ENCODE measurements at regions not wholly inside any gene's neighbourhood (a gene's known extent, or its start where the extent isn't known, plus 50 kb on each side); places are given as distances from the start of the nearest gene placed in this dataset.

DNA sequence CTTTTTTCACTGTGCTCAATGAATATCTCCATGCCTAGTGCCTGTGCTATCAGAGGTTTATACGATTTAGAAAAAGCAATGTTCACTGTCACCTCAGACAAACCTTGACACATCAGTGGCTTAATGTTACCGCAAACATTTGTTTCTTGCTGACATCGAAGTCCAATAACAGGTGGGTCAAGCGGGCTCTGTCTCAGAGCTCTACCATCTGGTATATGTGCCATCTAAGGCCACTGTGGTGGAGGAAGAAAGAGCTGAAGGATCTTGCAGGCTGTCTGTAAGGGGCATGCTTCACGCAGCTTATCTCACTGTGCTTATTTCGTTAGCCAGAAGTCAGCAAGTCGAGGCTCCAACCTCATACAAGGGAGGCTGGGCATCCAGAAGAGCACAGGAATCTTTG, 189.5 kb upstream of the NTF3 start:
- TF ChIP-seq, protein P1, sequence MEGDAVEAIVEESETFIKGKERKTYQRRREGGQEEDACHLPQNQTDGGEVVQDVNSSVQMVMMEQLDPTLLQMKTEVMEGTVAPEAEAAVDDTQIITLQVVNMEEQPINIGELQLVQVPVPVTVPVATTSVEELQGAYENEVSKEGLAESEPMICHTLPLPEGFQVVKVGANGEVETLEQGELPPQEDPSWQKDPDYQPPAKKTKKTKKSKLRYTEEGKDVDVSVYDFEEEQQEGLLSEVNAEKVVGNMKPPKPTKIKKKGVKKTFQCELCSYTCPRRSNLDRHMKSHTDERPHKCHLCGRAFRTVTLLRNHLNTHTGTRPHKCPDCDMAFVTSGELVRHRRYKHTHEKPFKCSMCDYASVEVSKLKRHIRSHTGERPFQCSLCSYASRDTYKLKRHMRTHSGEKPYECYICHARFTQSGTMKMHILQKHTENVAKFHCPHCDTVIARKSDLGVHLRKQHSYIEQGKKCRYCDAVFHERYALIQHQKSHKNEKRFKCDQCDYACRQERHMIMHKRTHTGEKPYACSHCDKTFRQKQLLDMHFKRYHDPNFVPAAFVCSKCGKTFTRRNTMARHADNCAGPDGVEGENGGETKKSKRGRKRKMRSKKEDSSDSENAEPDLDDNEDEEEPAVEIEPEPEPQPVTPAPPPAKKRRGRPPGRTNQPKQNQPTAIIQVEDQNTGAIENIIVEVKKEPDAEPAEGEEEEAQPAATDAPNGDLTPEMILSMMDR (IDR thresholded peaks at IDR 0.05; ENCODE audit: poor library complexity), result no peak
- TF ChIP-seq EZH2 (IDR thresholded peaks at IDR 0.05; ENCODE audit: borderline replicate concordance), result no peak
